ENCODE measurements at regions not wholly inside any gene's neighbourhood (a gene's known extent, or its start where the extent isn't known, plus 50 kb on each side); places are given as distances from the start of the nearest gene placed in this dataset.

- ATAC-seq (ENCODE audit: low FRiP score) (no peak), DNase-seq (ENCODE audit: low spot score) (no peak)
- TF ChIP-seq CTCF (IDR thresholded peaks at IDR 0.05): no peak
These were observed 576.4 kb downstream of the SLC6A15 start for GRCh38 chr12:84336231-84336630.

GRCh38 chr12:84329938-84330337, 582.7 kb downstream of the SLC6A15 start:
- no peak for ATAC-seq (ENCODE audit: low FRiP score)
- no peak for DNase-seq (ENCODE audit: low spot score)
- TF ChIP-seq CTCF (IDR thresholded peaks at IDR 0.05): no peak

- TF ChIP-seq CTCF (IDR thresholded peaks at IDR 0.05): no peak
- ATAC-seq (ENCODE audit: low FRiP score) (no peak), DNase-seq (ENCODE audit: low spot score) (no peak)
These were observed 596.7 kb downstream of the SLC6A15 start for GRCh38 chr12:84315926-84316325.

- TF ChIP-seq CTCF (IDR thresholded peaks at IDR 0.05): no peak
- ATAC-seq (ENCODE audit: low FRiP score) (no peak), DNase-seq (ENCODE audit: low spot score) (no peak)
These were observed 599.3 kb downstream of the SLC6A15 start for GRCh38 chr12:84313323-84313675.

GRCh38 chr12:84308211-84308610, 604.4 kb downstream of the SLC6A15 start:
- ATAC-seq (ENCODE audit: low FRiP score): no peak
- no peak for TF ChIP-seq CTCF (IDR thresholded peaks at IDR 0.05)

GRCh38 chr12:84305144-84305543, 607.5 kb downstream of the SLC6A15 start:
- no peak for TF ChIP-seq CTCF (IDR thresholded peaks at IDR 0.05)
- ATAC-seq (ENCODE audit: low FRiP score) (no peak), DNase-seq (ENCODE audit: low spot score) (no peak)

More at GRCh38 chr12:84308211-84308610, 604.4 kb downstream of the SLC6A15 start:
- DNase-seq (ENCODE audit: low spot score): no peak

GRCh38 chr12:84294246-84294645, 618.4 kb downstream of the SLC6A15 start:
- ATAC-seq (ENCODE audit: low FRiP score) (no peak), DNase-seq (ENCODE audit: low spot score) (no peak)
- no peak for TF ChIP-seq CTCF (IDR thresholded peaks at IDR 0.05)
